Amniotic epithelial cell (primary cell): ENCODE measurements at regions not wholly inside any gene's neighbourhood (a gene's known extent, or its start where the extent isn't known, plus 50 kb on each side); places are given as distances from the start of the nearest gene placed in this dataset.

Source experiments
- DNase-seq: peaks from one replicate; pipeline ENCODE4 v3.0.0-alpha.2; 2010; ENCODE audit warnings: low read depth

- peak; percentile 13 for DNase-seq
These were observed 380.5 kb upstream of the IGFBP7 start for GRCh38 chr4:57490520-57491255.

- DNase-seq, result no peak
These were observed 378.4 kb upstream of the IGFBP7 start for GRCh38 chr4:57488366-57489162.

GRCh38 chr4:57475424-57475823 lies 365.2 kb upstream of the IGFBP7 start:
- no peak for DNase-seq

- DNase-seq, result no peak
These were observed 355.3 kb upstream of the IGFBP7 start for GRCh38 chr4:57465321-57466056.

GRCh38 chr4:57462843-57463242 lies 352.7 kb upstream of the IGFBP7 start:
- no peak for DNase-seq

GRCh38 chr4:57460967-57461366 lies 350.8 kb upstream of the IGFBP7 start:
- no peak for DNase-seq

GRCh38 chr4:57448901-57449300 lies 338.7 kb upstream of the IGFBP7 start:
- no peak for DNase-seq

GRCh38 chr4:57448452-57448851 lies 338.3 kb upstream of the IGFBP7 start:
- no peak for DNase-seq

- no peak for DNase-seq
These were observed 336.1 kb upstream of the IGFBP7 start for GRCh38 chr4:57446266-57446665.

- no peak for DNase-seq
These were observed 335.5 kb upstream of the IGFBP7 start for GRCh38 chr4:57445686-57446085.

- no peak for DNase-seq
These were observed 334.5 kb upstream of the IGFBP7 start for GRCh38 chr4:57444671-57445070.

GRCh38 chr4:57443787-57444186 lies 333.6 kb upstream of the IGFBP7 start:
- DNase-seq, result no peak

GRCh38 chr4:57443308-57443707 lies 333.1 kb upstream of the IGFBP7 start:
- DNase-seq, result no peak

- DNase-seq, result peak; percentile 14
These were observed 332.7 kb upstream of the IGFBP7 start for GRCh38 chr4:57442831-57443291.

GRCh38 chr4:57442241-57442640 lies 332.1 kb upstream of the IGFBP7 start:
- DNase-seq, result no peak

- no peak for DNase-seq
These were observed 327.5 kb upstream of the IGFBP7 start for GRCh38 chr4:57437649-57438048.

GRCh38 chr4:57435300-57435699 lies 325.1 kb upstream of the IGFBP7 start:
- DNase-seq, result no peak

GRCh38 chr4:57430726-57431125 lies 320.5 kb upstream of the IGFBP7 start:
- no peak for DNase-seq

- peak; percentile 71 for DNase-seq
These were observed 316.7 kb upstream of the IGFBP7 start for GRCh38 chr4:57426779-57427395.

GRCh38 chr4:57425610-57426009 lies 315.4 kb upstream of the IGFBP7 start:
- DNase-seq, result no peak

GRCh38 chr4:57424232-57424897 lies 314.2 kb upstream of the IGFBP7 start:
- DNase-seq, result peak; percentile 41

GRCh38 chr4:57418133-57418532 lies 307.9 kb upstream of the IGFBP7 start:
- no peak for DNase-seq
